A673 (cell line): ENCODE measurements at regions not wholly inside any gene's neighbourhood (a gene's known extent, or its start where the extent isn't known, plus 50 kb on each side); places are given as distances from the start of the nearest gene placed in this dataset.

Experiments
- CTCF ChIP-seq: fragments of 300-800, 200-600 bp; sonication (generic); conservative IDR thresholded peaks from 2 replicates; pipeline ENCODE4 v1.5.1; 2017; ENCODE audit warnings: low read depth, mild to moderate bottlenecking, antibody characterized with exemption, low read length, moderate library complexity, mixed read lengths
- EZH2 ChIP-seq: fragments of 200-600 bp; sonication (generic); IDR thresholded peaks from 2 replicates; pipeline ENCODE4 v1.6.1; 2017; ENCODE audit warnings: borderline replicate concordance, low read depth, mild to moderate bottlenecking, mixed read lengths, antibody characterized with exemption, low read length; ENCODE audit not compliant: poor library complexity, severe bottlenecking

DNA sequence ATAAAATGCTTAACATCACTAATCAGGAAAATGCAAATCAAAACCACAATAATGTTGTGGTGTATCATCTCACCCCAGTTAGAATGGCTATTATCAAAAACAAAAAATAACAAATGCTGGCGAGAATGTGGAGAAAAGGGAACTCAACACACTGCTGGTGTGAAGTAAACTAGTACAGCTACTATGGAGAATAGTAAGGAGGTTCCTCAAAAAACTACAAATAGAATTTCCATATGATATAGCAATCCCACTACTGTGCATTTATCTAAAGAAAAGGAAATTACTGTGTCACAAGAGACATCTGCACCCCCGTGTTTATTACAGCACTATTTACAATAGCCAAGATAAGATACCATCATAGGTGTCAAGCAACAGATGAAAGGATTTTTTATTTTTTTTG is 214.5 kb upstream of the RASA1 start:
- no peak for TF ChIP-seq CTCF
- TF ChIP-seq EZH2 = no peak
